ENCODE measurements at regions not wholly inside any gene's neighbourhood (a gene's known extent, or its start where the extent isn't known, plus 50 kb on each side); places are given as distances from the start of the nearest gene placed in this dataset.

- Histone ChIP-seq H3K4me3 (replicated peaks in 1 of 4; ENCODE audit: control extremely low read depth in 1 of 4, insufficient read depth in 1 of 4, low read depth in 3 of 4, low read length in 4 of 4) (no peak overlapping the region), H3K4me1 (ENCODE audit: control insufficient read depth, extremely low read depth, insufficient read depth, low read length) (no peaks in the 10 kb centered on the region), H3K36me3 (ENCODE audit: control insufficient read depth, insufficient read depth, low read length) (no peaks in the 10 kb centered on the region), H3K4me2 (ENCODE audit: extremely low read depth, insufficient read depth, low read length) (no peak overlapping the region), H4K20me1 (ENCODE audit: control insufficient read depth, extremely low read depth, insufficient read depth, low read length) (no peaks in the 10 kb centered on the region), H3K27me3 (ENCODE audit: control insufficient read depth, insufficient read depth, low read length) (no peaks in the 10 kb centered on the region), H3K9ac (ENCODE audit: insufficient read depth, low read length) (no peak overlapping the region), H2AFZ (ENCODE audit: low read length) (no peak overlapping the region), H3K27ac (ENCODE audit: insufficient read depth, low read length) (no peak overlapping the region), H3K79me2 (ENCODE audit: control insufficient read depth, insufficient read depth, low read length) (no peaks in the 10 kb centered on the region), H3K9me3 (ENCODE audit: control insufficient read depth, insufficient read depth, low read depth, low read length) (no peaks in the 10 kb centered on the region)
- no peak for TF ChIP-seq EZH2 (IDR thresholded peaks at IDR 0.05; ENCODE audit: low read length, missing control alignments)
- no peak for TF ChIP-seq CTCF (conservative IDR thresholded peaks at IDR 0.05 in 1 of 2, IDR thresholded peaks at IDR 0.05 in 1 of 2; ENCODE audit: low read depth in 1 of 2, low read length in 2 of 2)
- DNase-seq (ENCODE audit: low read depth in 2 of 2), result peak in 1 of 2 donors; percentile 30
Observed at GRCh38 chr9:2524601-2525000, 97.0 kb upstream of the VLDLR start.

- no peak overlapping the region for H2AFZ ChIP-seq (ENCODE audit: low read length)
- TF ChIP-seq EZH2 (IDR thresholded peaks at IDR 0.05; ENCODE audit: low read length, missing control alignments), result no peak
- no peak for TF ChIP-seq CTCF (conservative IDR thresholded peaks at IDR 0.05 in 1 of 2, IDR thresholded peaks at IDR 0.05 in 1 of 2; ENCODE audit: low read depth in 1 of 2, low read length in 2 of 2)
Observed at GRCh38 chr9:2525147-2525546, 96.4 kb upstream of the VLDLR start.

GRCh38 chr9:2526071-2526828 is 95.3 kb upstream of the VLDLR start:
- Histone ChIP-seq H3K4me1 (ENCODE audit: control insufficient read depth, extremely low read depth, insufficient read depth, low read length) (no peaks in the 10 kb centered on the region), H3K4me3 (replicated peaks in 1 of 4; ENCODE audit: control extremely low read depth in 1 of 4, insufficient read depth in 1 of 4, low read depth in 3 of 4, low read length in 4 of 4) (no peak overlapping the region), H3K4me2 (ENCODE audit: extremely low read depth, insufficient read depth, low read length) (no peak overlapping the region), H3K27ac (ENCODE audit: insufficient read depth, low read length) (no peak overlapping the region), H3K27me3 (ENCODE audit: control insufficient read depth, insufficient read depth, low read length) (no peaks in the 10 kb centered on the region), H3K9me3 (ENCODE audit: control insufficient read depth, insufficient read depth, low read depth, low read length) (no peaks in the 10 kb centered on the region), H4K20me1 (ENCODE audit: control insufficient read depth, extremely low read depth, insufficient read depth, low read length) (no peaks in the 10 kb centered on the region), H3K36me3 (ENCODE audit: control insufficient read depth, insufficient read depth, low read length) (no peaks in the 10 kb centered on the region), H3K9ac (ENCODE audit: insufficient read depth, low read length) (no peak overlapping the region), H3K79me2 (ENCODE audit: control insufficient read depth, insufficient read depth, low read length) (no peaks in the 10 kb centered on the region), H2AFZ (ENCODE audit: low read length) (no peak overlapping the region)
- DNase-seq (ENCODE audit: low read depth in 2 of 2), result peak in 1 of 2 donors; percentile 15
- TF ChIP-seq EZH2 (IDR thresholded peaks at IDR 0.05; ENCODE audit: low read length, missing control alignments), result no peak
- no peak for TF ChIP-seq CTCF (conservative IDR thresholded peaks at IDR 0.05 in 1 of 2, IDR thresholded peaks at IDR 0.05 in 1 of 2; ENCODE audit: low read depth in 1 of 2, low read length in 2 of 2)

More at GRCh38 chr9:2525147-2525546, 96.4 kb upstream of the VLDLR start:
- H3K27me3 ChIP-seq (ENCODE audit: control insufficient read depth, insufficient read depth, low read length), result no peaks in the 10 kb centered on the region
- H3K4me1 ChIP-seq (ENCODE audit: control insufficient read depth, extremely low read depth, insufficient read depth, low read length), result no peaks in the 10 kb centered on the region
- no peak overlapping the region for H3K9ac ChIP-seq (ENCODE audit: insufficient read depth, low read length)
- no peaks in the 10 kb centered on the region for H4K20me1 ChIP-seq (ENCODE audit: control insufficient read depth, extremely low read depth, insufficient read depth, low read length)
- H3K4me3 ChIP-seq (replicated peaks in 1 of 4; ENCODE audit: control extremely low read depth in 1 of 4, insufficient read depth in 1 of 4, low read depth in 3 of 4, low read length in 4 of 4), result no peak overlapping the region
- H3K9me3 ChIP-seq (ENCODE audit: control insufficient read depth, insufficient read depth, low read depth, low read length), result no peaks in the 10 kb centered on the region
- H3K79me2 ChIP-seq (ENCODE audit: control insufficient read depth, insufficient read depth, low read length), result no peaks in the 10 kb centered on the region
- no peak for DNase-seq (ENCODE audit: low read depth in 2 of 2)
- no peaks in the 10 kb centered on the region for H3K36me3 ChIP-seq (ENCODE audit: control insufficient read depth, insufficient read depth, low read length)
- H3K27ac ChIP-seq (ENCODE audit: insufficient read depth, low read length), result no peak overlapping the region
- H3K4me2 ChIP-seq (ENCODE audit: extremely low read depth, insufficient read depth, low read length), result no peak overlapping the region

Data from fibroblast of lung (primary cell).